HepG2 (cell line): ENCODE measurements at regions not wholly inside any gene's neighbourhood (a gene's known extent, or its start where the extent isn't known, plus 50 kb on each side); places are given as distances from the start of the nearest gene placed in this dataset.

Source experiments
- ATAC-seq: fragments of 200-7000 bp; cut with Tn5 transposase; 3 replicates; pipeline ENCODE4 v1.9.1; 2020; ENCODE audit warnings: mild to moderate bottlenecking, moderate library complexity
- BruUV-seq: library from RNA; stranded (reverse); fragments of 400-500 nt; replicated peaks from 2 replicates; lab custom pipeline; 2021; lab: Mats Ljungman, UMichigan
- CTCF ChIA-PET: fragments of 300-600 bp; formaldehyde crosslinking; extraction: SDS; loops from one replicate; lab custom pipeline; 2021; ENCODE audit warnings: low total read pairs, inconsistent platforms, low intra/inter-chr PET ratio; lab: Yijun Ruan, JAX
- POLR2A ChIA-PET: fragments of 350-600 bp; sonication (Branson Sonifier 250); formaldehyde crosslinking; loops from one replicate; lab custom pipeline; 2020; ENCODE audit warnings: antibody characterized with exemption, inconsistent platforms; lab: Yijun Ruan, JAX
- DNase-seq: peaks from one replicate; pipeline ENCODE4 v3.0.0-alpha.2; 2015; ENCODE audit warnings: low spot score
- FAIRE-seq: peaks from 3 replicates; lab custom pipeline; 2011; peaks lifted over from hg19 to GRCh38; lab: Jason Lieb, UNC
- H2AFZ ChIP-seq: one replicate; pipeline ENCODE4 v1.6.1; 2011; ENCODE audit warnings: low read length, inconsistent platforms
- H3K27ac ChIP-seq: fragments of 300-600 bp; 3 replicates; pipeline ENCODE4 v1.8.0; 2011; ENCODE audit warnings: mixed run types, mild to moderate bottlenecking, mixed read lengths, low read length, inconsistent platforms; ENCODE audit not compliant: insufficient read depth; ENCODE audit errors: extremely low read length
- H3K27me3 ChIP-seq, 2 experiments: fragments of 200-600 bp in 1 of 2; 2 replicates in 1 of 2; 3 replicates in 1 of 2; pipeline versions ENCODE4 v1.6.0 to v1.8.0; 2011; ENCODE audit warnings: low read length in 2 of 2, mild to moderate bottlenecking in 2 of 2, moderate library complexity in 2 of 2, inconsistent platforms in 1 of 2; ENCODE audit not compliant: insufficient read depth in 2 of 2, control insufficient read depth in 1 of 2
- H3K36me3 ChIP-seq, 2 experiments: fragments of 200-600 bp in 1 of 2; replicated peaks in 1 of 2; 2 replicates in 1 of 2; 3 replicates in 1 of 2; pipeline versions ENCODE4 v1.5.1 to v1.8.0; 2011; ENCODE audit warnings: low read length in 2 of 2, inconsistent platforms in 1 of 2; ENCODE audit not compliant: insufficient read depth in 2 of 2, control insufficient read depth in 1 of 2
- H3K4me1 ChIP-seq: 2 replicates; pipeline ENCODE4 v1.5.1; 2012; ENCODE audit warnings: low read length, inconsistent platforms; ENCODE audit not compliant: insufficient read depth
- H3K4me2 ChIP-seq: 2 replicates; pipeline ENCODE4 v1.6.0; 2011; ENCODE audit warnings: low read depth, low read length, inconsistent platforms
- H3K4me3 ChIP-seq, 3 experiments: fragments of 200-600 bp in 1 of 3; sonication (generic), shearing (Covaris generic) in 1 of 3; replicated peaks in 1 of 3; 2 replicates each; pipeline ENCODE4 v1.5.1; 2011 to 2016; ENCODE audit warnings: low read length in 3 of 3, inconsistent platforms in 2 of 3, low read depth in 2 of 3, mild to moderate bottlenecking in 2 of 3, control low read depth in 1 of 3, mixed read lengths in 1 of 3; ENCODE audit not compliant: insufficient read depth in 1 of 3
- H3K79me2 ChIP-seq: one replicate; pipeline ENCODE4 v1.6.1; 2011; ENCODE audit warnings: low read length, inconsistent platforms; ENCODE audit not compliant: insufficient read depth
- H3K9ac ChIP-seq: 2 replicates; pipeline ENCODE4 v1.6.0; 2011; ENCODE audit warnings: mild to moderate bottlenecking, low read depth, low read length, inconsistent platforms; ENCODE audit not compliant: insufficient read depth
- H3K9me3 ChIP-seq: 2 replicates; pipeline ENCODE4 v1.5.1; 2012; ENCODE audit warnings: mild to moderate bottlenecking, low read length
- H4K20me1 ChIP-seq: 2 replicates; pipeline ENCODE4 v1.6.0; 2011; ENCODE audit warnings: inconsistent platforms, mild to moderate bottlenecking, low read length, moderate library complexity; ENCODE audit not compliant: insufficient read depth
- ATF7-NPFF ChIP-seq: sonication (generic); formaldehyde crosslinking; IDR thresholded peaks from 2 replicates; pipeline ENCODE4 v1.8.1; 2023; ENCODE audit warnings: mild to moderate bottlenecking, low read depth, missing genetic modification reagents, moderate library complexity
- IRX3 ChIP-seq: sonication (generic); formaldehyde crosslinking; IDR thresholded peaks from 2 replicates; pipeline ENCODE4 v1.8.1; 2023; ENCODE audit warnings: mild to moderate bottlenecking, low read depth, missing genetic modification reagents, borderline replicate concordance
- ISL2 ChIP-seq: sonication (generic); formaldehyde crosslinking; IDR thresholded peaks from 2 replicates; pipeline ENCODE4 v1.5.0; 2020; ENCODE audit warnings: missing genetic modification reagents
- MEIS1 ChIP-seq: sonication (generic); formaldehyde crosslinking; IDR thresholded peaks from 2 replicates; pipeline ENCODE4 v1.9.0; 2021; ENCODE audit warnings: mild to moderate bottlenecking, missing genetic modification reagents, moderate library complexity, borderline replicate concordance
- NFKBIZ ChIP-seq: IDR thresholded peaks from 2 replicates; pipeline ENCODE4 v1.6.1; 2018; ENCODE audit warnings: missing genetic modification reagents, missing compliant biosample characterization
- POGK ChIP-seq: sonication (generic); formaldehyde crosslinking; conservative IDR thresholded peaks from 2 replicates; pipeline ENCODE4 v1.8.0; 2022; ENCODE audit warnings: mild to moderate bottlenecking, moderate library complexity, missing genetic modification reagents
- SMARCC2 ChIP-seq: fragments of 450-650 bp; IDR thresholded peaks from 2 replicates; pipeline ENCODE4 v1.6.1; 2017; ENCODE audit warnings: antibody characterized with exemption, mild to moderate bottlenecking
- SMC3 ChIP-seq: IDR thresholded peaks from 2 replicates; pipeline ENCODE4 v1.6.1; 2011; ENCODE audit warnings: low read length, improper control_type of control experiment
- SNAI1 ChIP-seq: sonication (generic); formaldehyde crosslinking; IDR thresholded peaks from 2 replicates; pipeline ENCODE4 v1.5.0; 2020; ENCODE audit warnings: mild to moderate bottlenecking, missing genetic modification reagents, borderline replicate concordance
- SOX13 ChIP-seq, 3 experiments: fragments of 450-650 bp in 1 of 3; sonication (generic) in 1 of 3; formaldehyde crosslinking in 1 of 3; IDR thresholded peaks in 2 of 3; conservative IDR thresholded peaks in 1 of 3; 2 replicates each; pipeline versions ENCODE4 v1.5.0 to v1.6.1; 2016 to 2020; ENCODE audit warnings: antibody characterized with exemption in 1 of 3, mild to moderate bottlenecking in 1 of 3, missing compliant biosample characterization in 1 of 3, missing genetic modification reagents in 1 of 3, moderate library complexity in 1 of 3
- ZEB1 ChIP-seq: IDR thresholded peaks from 2 replicates; pipeline ENCODE4 v1.6.1; 2012; ENCODE audit warnings: mild to moderate bottlenecking, low read depth, inconsistent platforms; ENCODE audit not compliant: insufficient replicate concordance
- ZNF12 ChIP-seq: sonication (generic); formaldehyde crosslinking; IDR thresholded peaks from 2 replicates; pipeline ENCODE4 v1.5.0; 2020; ENCODE audit warnings: missing genetic modification reagents
- ZNF207 ChIP-seq: fragments of 450-650 bp; IDR thresholded peaks from 2 replicates; pipeline ENCODE4 v1.6.1; 2016; ENCODE audit warnings: antibody characterized with exemption, borderline replicate concordance
- ZNF547 ChIP-seq: sonication (generic); formaldehyde crosslinking; IDR thresholded peaks from 2 replicates; pipeline ENCODE4 v1.5.1; 2020; ENCODE audit warnings: mild to moderate bottlenecking, missing genetic modification reagents
- ZNF749 ChIP-seq: sonication (generic); formaldehyde crosslinking; IDR thresholded peaks from 2 replicates; pipeline ENCODE4 v1.8.0; 2022; ENCODE audit warnings: mild to moderate bottlenecking, missing genetic modification reagents, moderate library complexity, borderline replicate concordance
- ZNF792 ChIP-seq: IDR thresholded peaks from 2 replicates; pipeline ENCODE4 v1.6.1; 2016
- ZNF879 ChIP-seq: sonication (generic); formaldehyde crosslinking; IDR thresholded peaks from 2 replicates; pipeline ENCODE4 v1.8.1; 2023; ENCODE audit warnings: missing genetic modification reagents
- in situ Hi-C: cut with HindIII; loops from 2 replicates; pipeline ENCODE4 v1.10.0; 2017; ENCODE audit warnings: low pct_unique_long_range_greater_than_20kb; ENCODE audit not compliant: extremely low pct_ligation_motif_present
- intact Hi-C: fragments of 100-400 bp; cut with micrococcal nuclease; formaldehyde crosslinking; loops from one replicate; pipeline ENCODE4 v1.10.0; 2022; ENCODE audit not compliant: unreplicated experiment
- TF ChIP-seq, protein P1 (sequence below): IDR thresholded peaks from 2 replicates; pipeline ENCODE4 v1.6.1; 2016; ENCODE audit warnings: low read depth, control low read depth
- TF ChIP-seq, protein P2 (sequence below): sonication (generic); formaldehyde crosslinking; IDR thresholded peaks from 2 replicates; pipeline ENCODE4 v1.5.0; 2020; ENCODE audit warnings: mild to moderate bottlenecking, missing genetic modification reagents
- TF ChIP-seq, protein P3 (sequence below): sonication (generic); formaldehyde crosslinking; IDR thresholded peaks from 2 replicates; pipeline ENCODE4 v1.5.0; 2020; ENCODE audit warnings: missing genetic modification reagents

DNA sequence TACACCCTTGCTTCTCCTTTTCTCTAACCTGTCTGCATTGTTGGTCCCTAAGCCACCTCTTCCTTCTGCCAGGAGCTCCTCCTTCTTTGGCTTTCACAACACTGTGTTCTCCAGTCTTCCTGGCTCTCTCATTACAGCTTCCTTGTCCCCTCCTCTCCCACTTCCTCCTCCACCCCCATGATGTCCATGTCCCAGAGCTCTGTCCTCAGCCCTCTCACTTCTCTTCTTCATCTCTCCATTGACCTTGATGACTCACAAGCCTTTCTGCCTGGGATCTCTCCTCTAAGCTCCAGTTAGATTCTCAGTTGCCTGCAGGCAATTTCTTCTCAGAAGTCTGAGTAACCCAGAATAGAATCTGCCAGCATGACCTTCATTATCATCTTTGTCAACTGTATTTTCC, 100.3 kb upstream of the WASF3 start:
- FAIRE-seq (no peak), ATAC-seq (no peak), DNase-seq (no peak)
- Histone ChIP-seq H3K36me3 (no peaks in the 10 kb centered on the region), H2AFZ (no peak overlapping the region), H3K4me3 (no peak overlapping the region), H3K27me3 (peaks cover 0 to under 1% of the 10 kb centered on the region in 2 experiments; a peak in 2 of 5 replicates), H4K20me1 (no peaks in the 10 kb centered on the region), H3K9ac (no peak overlapping the region), H3K4me2 (no peak overlapping the region), H3K9me3 (no peaks in the 10 kb centered on the region), H3K4me1 (no peaks in the 10 kb centered on the region), H3K27ac (no peak overlapping the region), H3K79me2 (no peaks in the 10 kb centered on the region)
- in situ Hi-C loops: no loop called here
- TF ChIP-seq ZNF547 (CRISPR knock-in tag) (no peak), SMARCC2 (no peak), ZNF879 (CRISPR knock-in tag) (no peak), ZNF12 (CRISPR knock-in tag) (no peak), ZNF207 (no peak), NFKBIZ (CRISPR knock-in tag) (no peak), SMC3 (no peak), SOX13 (IDR thresholded peaks at IDR 0.05) (no peak), SOX13 (CRISPR knock-in tag; conservative IDR thresholded peaks at IDR 0.05 in 1 of 2, IDR thresholded peaks at IDR 0.05 in 1 of 2) (no peak), ISL2 (no peak), ZEB1 (no peak), MEIS1 (CRISPR knock-in tag) (no peak), SNAI1 (no peak), ZNF749 (CRISPR knock-in tag) (no peak), ZNF792 (no peak), IRX3 (CRISPR knock-in tag) (no peak), ATF7-NPFF (CRISPR knock-in tag) (no peak), POGK (CRISPR knock-in tag) (no peak)
- TF ChIP-seq, protein P1, sequence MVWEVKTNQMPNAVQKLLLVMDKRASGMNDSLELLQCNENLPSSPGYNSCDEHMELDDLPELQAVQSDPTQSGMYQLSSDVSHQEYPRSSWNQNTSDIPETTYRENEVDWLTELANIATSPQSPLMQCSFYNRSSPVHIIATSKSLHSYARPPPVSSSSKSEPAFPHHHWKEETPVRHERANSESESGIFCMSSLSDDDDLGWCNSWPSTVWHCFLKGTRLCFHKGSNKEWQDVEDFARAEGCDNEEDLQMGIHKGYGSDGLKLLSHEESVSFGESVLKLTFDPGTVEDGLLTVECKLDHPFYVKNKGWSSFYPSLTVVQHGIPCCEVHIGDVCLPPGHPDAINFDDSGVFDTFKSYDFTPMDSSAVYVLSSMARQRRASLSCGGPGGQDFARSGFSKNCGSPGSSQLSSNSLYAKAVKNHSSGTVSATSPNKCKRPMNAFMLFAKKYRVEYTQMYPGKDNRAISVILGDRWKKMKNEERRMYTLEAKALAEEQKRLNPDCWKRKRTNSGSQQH (CRISPR knock-in tag): no peak
- TF ChIP-seq, protein P2, sequence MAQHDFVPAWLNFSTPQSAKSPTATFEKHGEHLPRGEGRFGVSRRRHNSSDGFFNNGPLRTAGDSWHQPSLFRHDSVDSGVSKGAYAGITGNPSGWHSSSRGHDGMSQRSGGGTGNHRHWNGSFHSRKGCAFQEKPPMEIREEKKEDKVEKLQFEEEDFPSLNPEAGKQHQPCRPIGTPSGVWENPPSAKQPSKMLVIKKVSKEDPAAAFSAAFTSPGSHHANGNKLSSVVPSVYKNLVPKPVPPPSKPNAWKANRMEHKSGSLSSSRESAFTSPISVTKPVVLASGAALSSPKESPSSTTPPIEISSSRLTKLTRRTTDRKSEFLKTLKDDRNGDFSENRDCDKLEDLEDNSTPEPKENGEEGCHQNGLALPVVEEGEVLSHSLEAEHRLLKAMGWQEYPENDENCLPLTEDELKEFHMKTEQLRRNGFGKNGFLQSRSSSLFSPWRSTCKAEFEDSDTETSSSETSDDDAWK (CRISPR knock-in tag): no peak
- TF ChIP-seq, protein P3, sequence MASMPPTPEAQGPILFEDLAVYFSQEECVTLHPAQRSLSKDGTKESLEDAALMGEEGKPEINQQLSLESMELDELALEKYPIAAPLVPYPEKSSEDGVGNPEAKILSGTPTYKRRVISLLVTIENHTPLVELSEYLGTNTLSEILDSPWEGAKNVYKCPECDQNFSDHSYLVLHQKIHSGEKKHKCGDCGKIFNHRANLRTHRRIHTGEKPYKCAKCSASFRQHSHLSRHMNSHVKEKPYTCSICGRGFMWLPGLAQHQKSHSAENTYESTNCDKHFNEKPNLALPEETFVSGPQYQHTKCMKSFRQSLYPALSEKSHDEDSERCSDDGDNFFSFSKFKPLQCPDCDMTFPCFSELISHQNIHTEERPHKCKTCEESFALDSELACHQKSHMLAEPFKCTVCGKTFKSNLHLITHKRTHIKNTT (CRISPR knock-in tag): no peak
- ChIA-PET POLR2A (no interaction called here), CTCF (no interaction called here)
- BruUV-seq: no TSS peak
- intact Hi-C loops: no loop called here
